Gastrocnemius medialis (tissue), 4 donors: ENCODE measurements at regions not wholly inside any gene's neighbourhood (a gene's known extent, or its start where the extent isn't known, plus 50 kb on each side); places are given as distances from the start of the nearest gene placed in this dataset.

Experiments used
- POLR2A ChIP-seq, 2 donors: fragments of 450-650 bp; IDR thresholded peaks; one replicate each; pipeline ENCODE4 v1.6.1; 2017; ENCODE audit warnings: antibody characterized with exemption in 2 of 2, mild to moderate bottlenecking in 2 of 2, moderate library complexity in 2 of 2
- TF ChIP-seq, protein P1 (sequence below), 5 experiments: fragments of 450-650 bp in 3 of 5; fragments of 200-600 bp in 2 of 5; sonication (generic) in 2 of 5; IDR thresholded peaks in 4 of 5; conservative IDR thresholded peaks in 1 of 5; 1 replicate in 4 of 5; 2 replicates in 1 of 5; pipeline ENCODE4 v1.5.1; 2016 to 2019; ENCODE audit warnings: antibody characterized with exemption in 5 of 5, mild to moderate bottlenecking in 3 of 5, moderate library complexity in 3 of 5

DNA sequence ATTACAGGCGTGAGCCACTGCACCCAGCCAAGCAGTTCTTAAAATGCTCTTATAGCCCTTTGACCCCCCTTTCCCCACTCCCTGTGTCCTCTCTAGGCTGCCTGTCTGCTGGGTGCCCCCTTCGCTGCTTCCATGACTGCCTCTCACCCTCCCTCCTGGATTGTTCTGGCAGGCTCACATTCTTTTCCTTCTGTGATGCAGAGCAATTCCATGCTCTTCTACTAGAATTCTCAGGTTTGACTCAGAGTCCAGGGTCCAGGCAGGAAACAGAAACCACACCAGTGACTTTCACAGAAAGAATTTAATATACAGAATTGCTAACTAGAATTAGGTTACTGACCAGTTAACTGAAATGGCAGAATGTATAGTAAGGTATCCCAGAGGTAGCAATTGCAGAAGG is 244.8 kb downstream of the BAMBI start:
- TF ChIP-seq, protein P1, sequence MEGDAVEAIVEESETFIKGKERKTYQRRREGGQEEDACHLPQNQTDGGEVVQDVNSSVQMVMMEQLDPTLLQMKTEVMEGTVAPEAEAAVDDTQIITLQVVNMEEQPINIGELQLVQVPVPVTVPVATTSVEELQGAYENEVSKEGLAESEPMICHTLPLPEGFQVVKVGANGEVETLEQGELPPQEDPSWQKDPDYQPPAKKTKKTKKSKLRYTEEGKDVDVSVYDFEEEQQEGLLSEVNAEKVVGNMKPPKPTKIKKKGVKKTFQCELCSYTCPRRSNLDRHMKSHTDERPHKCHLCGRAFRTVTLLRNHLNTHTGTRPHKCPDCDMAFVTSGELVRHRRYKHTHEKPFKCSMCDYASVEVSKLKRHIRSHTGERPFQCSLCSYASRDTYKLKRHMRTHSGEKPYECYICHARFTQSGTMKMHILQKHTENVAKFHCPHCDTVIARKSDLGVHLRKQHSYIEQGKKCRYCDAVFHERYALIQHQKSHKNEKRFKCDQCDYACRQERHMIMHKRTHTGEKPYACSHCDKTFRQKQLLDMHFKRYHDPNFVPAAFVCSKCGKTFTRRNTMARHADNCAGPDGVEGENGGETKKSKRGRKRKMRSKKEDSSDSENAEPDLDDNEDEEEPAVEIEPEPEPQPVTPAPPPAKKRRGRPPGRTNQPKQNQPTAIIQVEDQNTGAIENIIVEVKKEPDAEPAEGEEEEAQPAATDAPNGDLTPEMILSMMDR (IDR thresholded peaks at IDR 0.05 in 4 of 5, conservative IDR thresholded peaks at IDR 0.05 in 1 of 5), result no peak
- TF ChIP-seq POLR2A (IDR thresholded peaks at IDR 0.05), result no peak
